ENCODE measurements at regions not wholly inside any gene's neighbourhood (a gene's known extent, or its start where the extent isn't known, plus 50 kb on each side); places are given as distances from the start of the nearest gene placed in this dataset.

DNA sequence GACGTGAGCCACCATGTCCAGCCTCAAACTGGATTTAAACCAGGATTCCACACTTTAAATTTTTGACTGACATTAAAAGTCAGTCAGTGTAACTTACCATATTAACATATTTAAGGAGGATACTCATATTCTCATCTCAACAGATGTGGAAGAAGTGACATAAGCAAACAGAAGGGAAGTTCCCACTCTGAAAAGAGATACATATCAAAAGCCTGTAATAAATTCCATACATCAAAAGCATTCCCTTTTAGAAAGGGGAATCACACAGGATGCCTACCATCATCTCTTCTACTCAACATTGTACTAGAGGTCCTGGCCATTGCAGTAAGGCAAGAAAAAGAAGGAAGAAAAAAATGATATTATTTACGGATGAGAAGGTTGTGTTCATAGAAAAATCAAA lies 618.2 kb upstream of the DIPK2B start:
- no peaks in the 10 kb centered on the region for H3K4me1 Mint-ChIP-seq (ENCODE audit: unreplicated experiment)
- DNase-seq (ENCODE audit: extremely low spot score, unreplicated experiment): no peak
- peaks cover 5% of the 10 kb centered on the region for H3K9me3 Mint-ChIP-seq (ENCODE audit: unreplicated experiment)
- no peaks in the 10 kb centered on the region for H3K36me3 Mint-ChIP-seq (ENCODE audit: unreplicated experiment)
- no peak for TF ChIP-seq CTCF (IDR thresholded peaks at IDR 0.05)
- no peak overlapping the region for H3K27ac Mint-ChIP-seq (ENCODE audit: unreplicated experiment)
- no peaks in the 10 kb centered on the region for H3K27me3 Mint-ChIP-seq (ENCODE audit: unreplicated experiment)
- no peak overlapping the region for H3K4me3 Mint-ChIP-seq (ENCODE audit: unreplicated experiment)

- no peak overlapping the region for H3K4me3 Mint-ChIP-seq (ENCODE audit: unreplicated experiment)
- no peak for DNase-seq (ENCODE audit: extremely low spot score, unreplicated experiment)
- peaks cover 5% of the 10 kb centered on the region for H3K9me3 Mint-ChIP-seq (ENCODE audit: unreplicated experiment)
- H3K36me3 Mint-ChIP-seq (ENCODE audit: unreplicated experiment): no peaks in the 10 kb centered on the region
- TF ChIP-seq CTCF (IDR thresholded peaks at IDR 0.05): no peak
- no peaks in the 10 kb centered on the region for H3K4me1 Mint-ChIP-seq (ENCODE audit: unreplicated experiment)
- H3K27me3 Mint-ChIP-seq (ENCODE audit: unreplicated experiment): no peaks in the 10 kb centered on the region
- H3K27ac Mint-ChIP-seq (ENCODE audit: unreplicated experiment): no peak overlapping the region
Observed at GRCh38 chrX:45815441-45815840, 614.8 kb upstream of the DIPK2B start.

DNA sequence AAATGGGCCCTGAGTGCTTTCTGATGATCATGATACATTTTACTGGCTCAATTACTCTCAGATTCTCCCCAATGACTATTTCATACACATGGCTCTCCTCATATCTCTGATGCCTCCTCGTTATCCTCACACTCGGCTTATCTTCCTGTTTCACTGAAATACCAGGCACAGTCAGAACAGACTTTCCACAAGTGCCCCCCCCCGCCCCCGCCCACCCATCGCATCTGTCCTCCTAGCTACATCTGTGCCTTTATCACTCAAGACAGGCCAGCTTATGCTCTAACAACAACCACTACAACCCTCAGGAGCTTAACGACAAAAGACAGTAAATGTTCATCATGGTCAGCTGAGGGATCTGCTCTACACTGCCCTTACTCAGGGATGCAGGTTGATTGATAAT lies 610.6 kb upstream of the DIPK2B start:
- Mint-ChIP-seq H3K36me3 (ENCODE audit: unreplicated experiment) (no peaks in the 10 kb centered on the region), H3K9me3 (ENCODE audit: unreplicated experiment) (no peaks in the 10 kb centered on the region), H3K4me3 (ENCODE audit: unreplicated experiment) (no peak overlapping the region), H3K4me1 (ENCODE audit: unreplicated experiment) (peaks cover 29% of the 10 kb centered on the region), H3K27ac (ENCODE audit: unreplicated experiment) (no peak overlapping the region), H3K27me3 (ENCODE audit: unreplicated experiment) (no peaks in the 10 kb centered on the region)
- DNase-seq (ENCODE audit: extremely low spot score, unreplicated experiment): no peak
- no peak for TF ChIP-seq CTCF (IDR thresholded peaks at IDR 0.05)

GRCh38 chrX:45807572-45808425 lies 607.1 kb upstream of the DIPK2B start:
- no peak for DNase-seq (ENCODE audit: extremely low spot score, unreplicated experiment)
- no peak for TF ChIP-seq CTCF (IDR thresholded peaks at IDR 0.05)
- peaks cover 8% of the 10 kb centered on the region for H3K9me3 Mint-ChIP-seq (ENCODE audit: unreplicated experiment)
- H3K27ac Mint-ChIP-seq (ENCODE audit: unreplicated experiment): peak overlapping the region; percentile 92
- peaks cover 50% of the 10 kb centered on the region for H3K4me1 Mint-ChIP-seq (ENCODE audit: unreplicated experiment)
- no peaks in the 10 kb centered on the region for H3K36me3 Mint-ChIP-seq (ENCODE audit: unreplicated experiment)
- peak overlapping the region; percentile 63 for H3K4me3 Mint-ChIP-seq (ENCODE audit: unreplicated experiment)
- no peaks in the 10 kb centered on the region for H3K27me3 Mint-ChIP-seq (ENCODE audit: unreplicated experiment)

GRCh38 chrX:45806410-45807121 lies 605.9 kb upstream of the DIPK2B start:
- no peaks in the 10 kb centered on the region for H3K27me3 Mint-ChIP-seq (ENCODE audit: unreplicated experiment)
- no peak for DNase-seq (ENCODE audit: extremely low spot score, unreplicated experiment)
- no peak for TF ChIP-seq CTCF (IDR thresholded peaks at IDR 0.05)
- H3K9me3 Mint-ChIP-seq (ENCODE audit: unreplicated experiment): peaks cover 8% of the 10 kb centered on the region
- peaks cover 62% of the 10 kb centered on the region for H3K4me1 Mint-ChIP-seq (ENCODE audit: unreplicated experiment)
- H3K4me3 Mint-ChIP-seq (ENCODE audit: unreplicated experiment): peak overlapping the region; percentile 66
- peak overlapping the region; percentile 92 for H3K27ac Mint-ChIP-seq (ENCODE audit: unreplicated experiment)
- H3K36me3 Mint-ChIP-seq (ENCODE audit: unreplicated experiment): no peaks in the 10 kb centered on the region
